GM23248 (cell line): ENCODE measurements at regions not wholly inside any gene's neighbourhood (a gene's known extent, or its start where the extent isn't known, plus 50 kb on each side); places are given as distances from the start of the nearest gene placed in this dataset.

Source experiments
- EZH2 ChIP-seq: fragments of 200-600 bp; sonication (generic); IDR thresholded peaks from 2 replicates; pipeline ENCODE4 v1.6.1; 2018; ENCODE audit warnings: antibody characterized with exemption, mild to moderate bottlenecking; ENCODE audit not compliant: insufficient read depth, poor library complexity, severe bottlenecking
- EZH2phosphoT487 ChIP-seq: fragments of 200-600 bp; sonication (generic); IDR thresholded peaks from 2 replicates; pipeline ENCODE4 v1.6.1; 2018; ENCODE audit warnings: antibody characterized with exemption, moderate library complexity, mild to moderate bottlenecking, low read depth; ENCODE audit not compliant: insufficient read depth

GRCh38 chr4:136687596-136687995 lies 844.7 kb downstream of the PCDH18 start:
- TF ChIP-seq EZH2 (no peak), EZH2phosphoT487 (no peak)
